ENCODE measurements at regions not wholly inside any gene's neighbourhood (a gene's known extent, or its start where the extent isn't known, plus 50 kb on each side); places are given as distances from the start of the nearest gene placed in this dataset.
"Not testable (repeated sequence)": the region's sequence is repeated elsewhere in the genome, so short reads cannot be mapped to it uniquely, and the experiment has no call there.

- TF ChIP-seq CTCF (IDR thresholded peaks at IDR 0.05) (no peak), POLR2AphosphoS5 (IDR thresholded peaks at IDR 0.05) (no peak), POLR2A (IDR thresholded peaks at IDR 0.05) (no peak), EP300 (IDR thresholded peaks at IDR 0.05) (no peak)
- intact Hi-C loops (cut with DNase I; ENCODE audit: low total_unique reads), result no loop called here
- WGBS, 5 donors, result 28 to 50% (median 38%) methylated on average over 4 of the region's 4 CpGs
Measured at GRCh38 chr5:57878301-57878722, 395.7 kb upstream of the ACTBL2 start.

GRCh38 chr5:57871496-57871895, 388.9 kb upstream of the ACTBL2 start:
- intact Hi-C loops (cut with DNase I; ENCODE audit: low total_unique reads), result no loop called here
- no peaks in the 10 kb centered on the region for H3K9me3 ChIP-seq
- H3K36me3 ChIP-seq, result no peaks in the 10 kb centered on the region
- H3K27ac ChIP-seq, result no peak overlapping the region
- no peaks in the 10 kb centered on the region for H3K27me3 ChIP-seq
- WGBS, 5 donors, result 75 to 95% (median 83%) methylated on average over 1 of the region's 1 CpG
- H3K4me1 ChIP-seq, result no peaks in the 10 kb centered on the region
- TF ChIP-seq POLR2A (IDR thresholded peaks at IDR 0.05) (no peak), CTCF (IDR thresholded peaks at IDR 0.05) (no peak), POLR2AphosphoS5 (IDR thresholded peaks at IDR 0.05) (no peak), EP300 (IDR thresholded peaks at IDR 0.05) (no peak)
- no peak overlapping the region for H3K4me3 ChIP-seq
- no peak for DNase-seq

More at GRCh38 chr5:57878301-57878722, 395.7 kb upstream of the ACTBL2 start:
- H3K27ac ChIP-seq, result no peak overlapping the region
- no peak for DNase-seq
- H3K9me3 ChIP-seq, result no peaks in the 10 kb centered on the region
- no peaks in the 10 kb centered on the region for H3K4me1 ChIP-seq
- H3K4me3 ChIP-seq, result no peak overlapping the region
- H3K36me3 ChIP-seq, result no peaks in the 10 kb centered on the region
- H3K27me3 ChIP-seq, result no peaks in the 10 kb centered on the region

- H3K27ac ChIP-seq; DNase-seq; intact Hi-C loops (cut with DNase I; ENCODE audit: low total_unique reads); H3K27me3 ChIP-seq; H3K9me3 ChIP-seq; H3K4me1 ChIP-seq; H3K4me3 ChIP-seq; H3K36me3 ChIP-seq: not testable (repeated sequence)
- 86 to 97% (median 93%) methylated on average over 6 to 14 of the region's 14 CpGs for WGBS, 5 donors
Measured at GRCh38 chr5:57870267-57870666, 387.7 kb upstream of the ACTBL2 start.

GRCh38 chr5:57863661-57864060, 381.1 kb upstream of the ACTBL2 start:
- H3K27ac ChIP-seq, result no peak overlapping the region
- no peak overlapping the region for H3K4me3 ChIP-seq
- no peak for DNase-seq
- no peaks in the 10 kb centered on the region for H3K36me3 ChIP-seq
- intact Hi-C loops (cut with DNase I; ENCODE audit: low total_unique reads), result no loop called here
- H3K27me3 ChIP-seq, result no peaks in the 10 kb centered on the region
- no peaks in the 10 kb centered on the region for H3K9me3 ChIP-seq
- 85 to 95% (median 90%) methylated on average over 2 of the region's 2 CpGs for WGBS, 5 donors
- no peak for TF ChIP-seq POLR2AphosphoS5 (IDR thresholded peaks at IDR 0.05)
- TF ChIP-seq POLR2A (IDR thresholded peaks at IDR 0.05), result no peak
- no peak for TF ChIP-seq CTCF (IDR thresholded peaks at IDR 0.05)
- no peak for TF ChIP-seq EP300 (IDR thresholded peaks at IDR 0.05)
- no peaks in the 10 kb centered on the region for H3K4me1 ChIP-seq

GRCh38 chr5:57862942-57863341, 380.3 kb upstream of the ACTBL2 start:
- DNase-seq, result no peak
- Histone ChIP-seq H3K36me3 (no peaks in the 10 kb centered on the region), H3K4me1 (no peaks in the 10 kb centered on the region), H3K9me3 (no peaks in the 10 kb centered on the region), H3K4me3 (no peak overlapping the region), H3K27me3 (no peaks in the 10 kb centered on the region), H3K27ac (no peak overlapping the region)
- no peak for TF ChIP-seq POLR2A (IDR thresholded peaks at IDR 0.05)
- TF ChIP-seq EP300 (IDR thresholded peaks at IDR 0.05), result no peak
- intact Hi-C loops (cut with DNase I; ENCODE audit: low total_unique reads), result no loop called here
- WGBS, 5 donors, result 72 to 82% (median 77%) methylated on average over 4 of the region's 4 CpGs

Measured in stomach (tissue), 8 donors.